ENCODE measurements at regions not wholly inside any gene's neighbourhood (a gene's known extent, or its start where the extent isn't known, plus 50 kb on each side); places are given as distances from the start of the nearest gene placed in this dataset.

DNA sequence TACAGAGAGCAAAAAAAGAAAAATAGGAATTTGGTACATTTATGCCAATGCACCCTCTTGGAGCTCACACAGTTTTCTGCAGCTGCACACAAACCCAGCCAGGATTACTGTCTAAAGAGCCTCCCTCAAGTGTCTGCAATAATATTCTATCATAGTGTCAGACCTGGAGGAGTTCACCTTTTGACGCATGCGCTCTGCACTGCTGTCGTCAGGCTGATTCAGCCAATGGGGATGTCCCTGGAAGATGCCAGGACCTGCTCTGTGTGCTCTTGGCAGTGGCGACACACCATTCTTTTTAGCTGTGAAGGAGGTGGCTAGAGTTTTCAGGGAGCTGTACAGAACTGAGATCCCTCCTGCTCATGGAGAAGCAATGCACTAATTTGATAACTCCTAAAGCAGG, 249.0 kb upstream of the KIRREL3 start:
- Histone ChIP-seq H4K20me1 (ENCODE audit: insufficient read depth) (no peaks in the 10 kb centered on the region), H3K9me2 (ENCODE audit: insufficient read depth, low read length) (no peaks in the 10 kb centered on the region), H3K4me2 (ENCODE audit: low read length) (no peak overlapping the region), H3K27me3 (ENCODE audit: insufficient read depth, low read depth, low read length) (no peaks in the 10 kb centered on the region), H2AFZ (ENCODE audit: low read depth, low read length) (no peak overlapping the region), H3F3A (ENCODE audit: insufficient read depth, low read length, poor library complexity, severe bottlenecking) (no peaks in the 10 kb centered on the region), H3K27ac (ENCODE audit: low read length) (no peak overlapping the region), H3K9me3 (ENCODE audit: low read length) (no peaks in the 10 kb centered on the region), H3K4me3 (ENCODE audit: low read length) (no peak overlapping the region), H3K9ac (ENCODE audit: low read length) (no peak overlapping the region), H3K79me2 (replicated peaks; ENCODE audit: insufficient read depth, low read length) (no peaks in the 10 kb centered on the region), H3K36me3 (ENCODE audit: insufficient read depth, low read length) (no peaks in the 10 kb centered on the region)
- no peak for TF ChIP-seq RAD21 (conservative IDR thresholded peaks at IDR 0.05)
- TF ChIP-seq POLR2AphosphoS5 (IDR thresholded peaks at IDR 0.05): no peak
- no peak for TF ChIP-seq EZH2 (IDR thresholded peaks at IDR 0.05; ENCODE audit: borderline replicate concordance, insufficient read depth, low read length, poor library complexity, severe bottlenecking)
- TF ChIP-seq, protein P1, sequence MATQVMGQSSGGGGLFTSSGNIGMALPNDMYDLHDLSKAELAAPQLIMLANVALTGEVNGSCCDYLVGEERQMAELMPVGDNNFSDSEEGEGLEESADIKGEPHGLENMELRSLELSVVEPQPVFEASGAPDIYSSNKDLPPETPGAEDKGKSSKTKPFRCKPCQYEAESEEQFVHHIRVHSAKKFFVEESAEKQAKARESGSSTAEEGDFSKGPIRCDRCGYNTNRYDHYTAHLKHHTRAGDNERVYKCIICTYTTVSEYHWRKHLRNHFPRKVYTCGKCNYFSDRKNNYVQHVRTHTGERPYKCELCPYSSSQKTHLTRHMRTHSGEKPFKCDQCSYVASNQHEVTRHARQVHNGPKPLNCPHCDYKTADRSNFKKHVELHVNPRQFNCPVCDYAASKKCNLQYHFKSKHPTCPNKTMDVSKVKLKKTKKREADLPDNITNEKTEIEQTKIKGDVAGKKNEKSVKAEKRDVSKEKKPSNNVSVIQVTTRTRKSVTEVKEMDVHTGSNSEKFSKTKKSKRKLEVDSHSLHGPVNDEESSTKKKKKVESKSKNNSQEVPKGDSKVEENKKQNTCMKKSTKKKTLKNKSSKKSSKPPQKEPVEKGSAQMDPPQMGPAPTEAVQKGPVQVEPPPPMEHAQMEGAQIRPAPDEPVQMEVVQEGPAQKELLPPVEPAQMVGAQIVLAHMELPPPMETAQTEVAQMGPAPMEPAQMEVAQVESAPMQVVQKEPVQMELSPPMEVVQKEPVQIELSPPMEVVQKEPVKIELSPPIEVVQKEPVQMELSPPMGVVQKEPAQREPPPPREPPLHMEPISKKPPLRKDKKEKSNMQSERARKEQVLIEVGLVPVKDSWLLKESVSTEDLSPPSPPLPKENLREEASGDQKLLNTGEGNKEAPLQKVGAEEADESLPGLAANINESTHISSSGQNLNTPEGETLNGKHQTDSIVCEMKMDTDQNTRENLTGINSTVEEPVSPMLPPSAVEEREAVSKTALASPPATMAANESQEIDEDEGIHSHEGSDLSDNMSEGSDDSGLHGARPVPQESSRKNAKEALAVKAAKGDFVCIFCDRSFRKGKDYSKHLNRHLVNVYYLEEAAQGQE (IDR thresholded peaks at IDR 0.05; ENCODE audit: borderline replicate concordance): no peak
- TF ChIP-seq CTCF (IDR thresholded peaks at IDR 0.05; ENCODE audit: poor library complexity, severe bottlenecking): no peak
- TF ChIP-seq TAF1 (IDR thresholded peaks at IDR 0.05; ENCODE audit: low read depth): no peak

DNA sequence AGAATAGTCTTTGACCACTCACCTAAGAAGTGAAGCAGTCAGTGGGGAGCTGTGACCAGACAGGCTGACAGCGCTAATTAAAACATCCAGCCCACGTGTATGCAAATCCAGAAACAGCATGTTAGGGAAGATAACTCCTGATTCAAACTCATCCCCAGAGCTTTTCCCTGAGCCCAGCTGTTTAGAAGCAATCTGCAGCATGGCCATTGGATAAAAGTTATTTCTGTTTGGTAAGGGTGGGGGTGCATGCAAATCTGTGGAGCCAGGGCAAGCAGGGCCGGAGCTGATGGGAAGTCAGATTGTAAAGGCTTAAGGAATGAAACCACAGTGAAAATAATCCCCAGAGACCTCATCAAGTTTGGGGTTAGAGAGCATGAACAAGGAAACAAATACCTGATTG, 247.9 kb upstream of the KIRREL3 start:
- H3F3A ChIP-seq (ENCODE audit: insufficient read depth, low read length, poor library complexity, severe bottlenecking): no peaks in the 10 kb centered on the region
- H3K4me3 ChIP-seq (ENCODE audit: low read length): no peak overlapping the region
- no peak overlapping the region for H2AFZ ChIP-seq (ENCODE audit: low read depth, low read length)
- H3K27ac ChIP-seq (ENCODE audit: low read length): no peak overlapping the region
- no peaks in the 10 kb centered on the region for H3K36me3 ChIP-seq (ENCODE audit: insufficient read depth, low read length)
- no peak overlapping the region for H3K9ac ChIP-seq (ENCODE audit: low read length)
- no peaks in the 10 kb centered on the region for H4K20me1 ChIP-seq (ENCODE audit: insufficient read depth)
- no peak for TF ChIP-seq RAD21 (conservative IDR thresholded peaks at IDR 0.05)
- TF ChIP-seq EP300 (conservative IDR thresholded peaks at IDR 0.05; ENCODE audit: poor library complexity, severe bottlenecking): no peak
- TF ChIP-seq CTCF (IDR thresholded peaks at IDR 0.05; ENCODE audit: poor library complexity, severe bottlenecking): no peak
- TF ChIP-seq EZH2 (IDR thresholded peaks at IDR 0.05; ENCODE audit: borderline replicate concordance, insufficient read depth, low read length, poor library complexity, severe bottlenecking): no peak
- TF ChIP-seq MXI1 (conservative IDR thresholded peaks at IDR 0.05; ENCODE audit: poor library complexity, severe bottlenecking): no peak
- no peak for TF ChIP-seq SMC3 (conservative IDR thresholded peaks at IDR 0.05; ENCODE audit: poor library complexity)
- TF ChIP-seq, protein P1 (IDR thresholded peaks at IDR 0.05; ENCODE audit: borderline replicate concordance): no peak
- no peak for TF ChIP-seq TAF1 (IDR thresholded peaks at IDR 0.05; ENCODE audit: low read depth)
- no peak for TF ChIP-seq POLR2AphosphoS5 (IDR thresholded peaks at IDR 0.05)
- no peaks in the 10 kb centered on the region for H3K79me2 ChIP-seq (replicated peaks; ENCODE audit: insufficient read depth, low read length)
- H3K9me2 ChIP-seq (ENCODE audit: insufficient read depth, low read length): no peaks in the 10 kb centered on the region
- H3K27me3 ChIP-seq (ENCODE audit: insufficient read depth, low read depth, low read length): no peaks in the 10 kb centered on the region
- H3K4me2 ChIP-seq (ENCODE audit: low read length): no peak overlapping the region
- H3K9me3 ChIP-seq (ENCODE audit: low read length): no peaks in the 10 kb centered on the region
